IPS-18a (cell line): ENCODE measurements at regions not wholly inside any gene's neighbourhood (a gene's known extent, or its start where the extent isn't known, plus 50 kb on each side); places are given as distances from the start of the nearest gene placed in this dataset.

Experiments
- H3K27ac ChIP-seq: one replicate; pipeline ENCODE4 v1.5.1; 2013; ENCODE audit warnings: low read length
- H3K27me3 ChIP-seq: one replicate; pipeline ENCODE4 v1.6.1; 2013; ENCODE audit warnings: mild to moderate bottlenecking, low read length; ENCODE audit not compliant: control insufficient read depth, insufficient read depth
- H3K36me3 ChIP-seq: one replicate; pipeline ENCODE4 v1.6.1; 2013; ENCODE audit warnings: low read depth, low read length; ENCODE audit not compliant: control insufficient read depth
- H3K4me1 ChIP-seq: one replicate; pipeline ENCODE4 v1.6.1; 2013; ENCODE audit warnings: low read depth, low read length; ENCODE audit not compliant: control insufficient read depth
- H3K4me3 ChIP-seq: one replicate; pipeline ENCODE4 v1.5.1; 2013; ENCODE audit warnings: low read length
- H3K9ac ChIP-seq: one replicate; pipeline ENCODE4 v1.6.1; 2013; ENCODE audit warnings: mild to moderate bottlenecking, low read length, moderate library complexity
- H3K9me3 ChIP-seq: one replicate; pipeline ENCODE4 v1.6.1; 2013; ENCODE audit warnings: low read depth, low read length; ENCODE audit not compliant: control insufficient read depth

DNA sequence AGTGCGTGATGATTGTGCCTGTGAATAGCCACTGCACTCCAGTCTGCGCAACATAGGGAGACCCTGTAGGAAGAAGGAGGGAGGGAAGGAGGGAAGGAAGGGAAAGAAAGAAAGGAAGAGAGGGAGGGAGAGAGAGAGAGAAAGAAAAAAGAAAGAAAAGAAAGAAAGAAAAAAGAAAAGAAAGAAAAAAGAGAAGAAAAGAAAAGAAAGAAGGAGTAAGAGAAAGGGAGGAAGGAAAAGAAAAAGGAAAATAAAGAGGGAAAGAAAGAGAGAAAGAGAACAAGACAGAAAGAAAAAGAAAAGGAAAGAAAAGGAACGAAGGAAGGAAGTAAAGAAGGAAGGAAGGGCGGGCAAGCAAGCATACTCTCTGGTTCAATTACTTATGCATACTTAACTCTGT is 112.9 kb upstream of the ANK3 start:
- H3K27ac ChIP-seq: no peak overlapping the region
- H3K27me3 ChIP-seq: no peaks in the 10 kb centered on the region
- no peaks in the 10 kb centered on the region for H3K9me3 ChIP-seq
- no peak overlapping the region for H3K4me3 ChIP-seq
- no peaks in the 10 kb centered on the region for H3K36me3 ChIP-seq
- no peak overlapping the region for H3K9ac ChIP-seq
- H3K4me1 ChIP-seq: no peaks in the 10 kb centered on the region

DNA sequence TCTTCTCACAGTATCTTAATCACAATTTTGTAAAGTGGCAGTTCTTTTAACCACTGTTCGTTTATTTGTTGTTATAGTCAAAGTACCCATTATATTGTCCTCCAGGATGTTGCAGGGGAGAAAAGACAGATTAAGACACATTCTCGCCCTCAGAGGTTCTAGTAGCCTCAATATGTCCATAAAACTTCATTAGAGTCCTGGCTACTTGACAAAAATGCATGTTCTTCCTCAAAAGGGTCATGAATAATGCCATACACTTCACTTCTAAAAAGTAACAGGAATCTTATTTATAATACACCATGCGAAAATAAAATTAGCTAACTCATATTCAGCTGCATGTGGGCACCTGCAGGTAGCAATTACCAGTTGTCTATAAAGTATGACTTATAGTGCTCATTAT is 109.3 kb upstream of the ANK3 start:
- no peaks in the 10 kb centered on the region for H3K9me3 ChIP-seq
- H3K27ac ChIP-seq: no peak overlapping the region
- no peaks in the 10 kb centered on the region for H3K4me1 ChIP-seq
- no peaks in the 10 kb centered on the region for H3K36me3 ChIP-seq
- no peak overlapping the region for H3K4me3 ChIP-seq
- H3K27me3 ChIP-seq: no peaks in the 10 kb centered on the region
- no peak overlapping the region for H3K9ac ChIP-seq

GRCh38 chr10:60497364-60497763 is 107.7 kb upstream of the ANK3 start:
- Histone ChIP-seq H3K4me3 (no peak overlapping the region), H3K9ac (no peak overlapping the region), H3K4me1 (no peaks in the 10 kb centered on the region), H3K36me3 (no peaks in the 10 kb centered on the region), H3K27me3 (no peaks in the 10 kb centered on the region), H3K9me3 (no peaks in the 10 kb centered on the region), H3K27ac (no peak overlapping the region)

DNA sequence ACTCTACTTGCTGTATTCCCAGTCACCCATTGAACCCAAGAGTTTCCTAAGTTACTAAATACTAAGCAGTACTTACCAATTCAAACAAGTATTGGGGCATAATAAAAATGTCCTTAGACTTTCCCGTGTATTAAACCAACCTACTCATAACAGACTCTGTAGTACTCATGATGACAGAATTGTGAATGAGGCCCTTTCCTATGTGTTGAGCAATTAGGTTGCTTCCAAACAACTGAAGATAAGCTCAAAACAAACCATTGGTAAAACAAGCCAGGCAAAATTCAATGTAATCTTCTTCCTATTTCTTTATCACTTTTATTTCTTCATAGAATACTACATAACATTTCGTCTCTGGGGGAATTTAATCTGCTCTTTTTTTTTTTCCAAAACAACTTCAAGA is 106.5 kb upstream of the ANK3 start:
- Histone ChIP-seq H3K4me3 (no peak overlapping the region), H3K27ac (no peak overlapping the region), H3K27me3 (no peaks in the 10 kb centered on the region), H3K36me3 (no peaks in the 10 kb centered on the region), H3K4me1 (no peaks in the 10 kb centered on the region), H3K9ac (no peak overlapping the region), H3K9me3 (no peaks in the 10 kb centered on the region)

- no peak overlapping the region for H3K4me3 ChIP-seq
- no peak overlapping the region for H3K27ac ChIP-seq
- H3K9me3 ChIP-seq: no peaks in the 10 kb centered on the region
- no peak overlapping the region for H3K9ac ChIP-seq
- H3K36me3 ChIP-seq: no peaks in the 10 kb centered on the region
- no peaks in the 10 kb centered on the region for H3K27me3 ChIP-seq
- H3K4me1 ChIP-seq: no peaks in the 10 kb centered on the region
Observed at GRCh38 chr10:60495338-60496055, 105.8 kb upstream of the ANK3 start.

DNA sequence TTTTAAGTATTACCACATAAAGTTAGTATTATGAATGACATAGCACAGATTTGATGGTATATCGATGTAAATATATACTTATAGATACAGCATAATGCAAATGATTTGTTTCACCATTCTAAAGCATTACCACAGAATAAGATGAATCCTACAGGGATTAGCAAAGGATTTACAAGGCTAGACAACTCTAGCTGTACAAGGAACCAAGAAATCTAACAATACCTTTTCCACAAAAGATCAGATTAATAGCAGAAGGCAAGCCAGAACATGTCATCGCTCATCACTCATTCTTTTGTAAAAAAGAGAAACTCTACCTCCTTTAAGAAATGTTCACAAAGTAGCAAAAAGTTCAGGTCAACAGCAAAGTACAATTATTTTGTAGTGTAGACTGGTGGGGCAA is 105.1 kb upstream of the ANK3 start:
- Histone ChIP-seq H3K4me3 (no peak overlapping the region), H3K9me3 (no peaks in the 10 kb centered on the region), H3K27ac (no peak overlapping the region), H3K36me3 (no peaks in the 10 kb centered on the region), H3K4me1 (no peaks in the 10 kb centered on the region), H3K27me3 (no peaks in the 10 kb centered on the region), H3K9ac (no peak overlapping the region)

DNA sequence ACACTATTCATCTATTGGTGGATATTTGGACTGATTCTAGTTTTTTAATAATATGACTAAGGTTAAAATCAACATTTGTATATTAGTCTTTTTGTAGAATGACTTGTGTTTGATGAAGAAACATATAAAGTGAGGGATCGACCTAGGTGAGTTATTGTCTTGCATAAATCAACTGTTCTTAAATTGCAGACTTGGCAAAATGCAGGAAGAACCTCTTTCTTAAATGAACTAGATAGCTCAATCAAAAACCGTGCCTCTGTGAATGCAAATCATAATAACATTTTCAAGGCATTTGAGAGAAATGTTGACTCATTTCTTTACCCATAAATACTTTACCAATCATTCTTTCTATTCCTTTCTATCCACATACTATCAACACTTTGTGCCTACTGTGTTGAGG is 101.5 kb upstream of the ANK3 start:
- no peak overlapping the region for H3K27ac ChIP-seq
- no peaks in the 10 kb centered on the region for H3K36me3 ChIP-seq
- no peaks in the 10 kb centered on the region for H3K4me1 ChIP-seq
- H3K4me3 ChIP-seq: no peak overlapping the region
- no peak overlapping the region for H3K9ac ChIP-seq
- no peaks in the 10 kb centered on the region for H3K9me3 ChIP-seq
- no peaks in the 10 kb centered on the region for H3K27me3 ChIP-seq

DNA sequence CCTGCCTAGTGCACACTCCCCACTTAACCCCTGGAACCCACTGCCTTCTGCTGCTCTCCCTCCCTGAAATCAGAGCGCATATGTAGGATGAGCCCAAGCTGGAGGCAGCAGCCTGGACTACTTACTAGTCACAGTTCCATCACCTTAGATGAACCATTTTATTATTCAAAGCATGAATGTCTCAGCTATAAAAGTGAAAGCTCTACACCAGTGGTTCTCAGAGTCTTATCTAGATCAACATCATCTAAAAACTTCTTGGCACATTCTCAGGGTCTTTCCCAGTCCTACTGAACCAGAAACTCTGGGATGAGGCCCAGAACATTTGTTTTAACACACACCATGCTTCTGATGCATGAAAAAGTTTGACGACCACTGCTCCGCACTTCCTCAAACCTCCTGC is 100.3 kb upstream of the ANK3 start:
- no peaks in the 10 kb centered on the region for H3K36me3 ChIP-seq
- H3K9ac ChIP-seq: no peak overlapping the region
- H3K4me3 ChIP-seq: no peak overlapping the region
- H3K27ac ChIP-seq: no peak overlapping the region
- no peaks in the 10 kb centered on the region for H3K9me3 ChIP-seq
- no peaks in the 10 kb centered on the region for H3K27me3 ChIP-seq
- no peaks in the 10 kb centered on the region for H3K4me1 ChIP-seq

DNA sequence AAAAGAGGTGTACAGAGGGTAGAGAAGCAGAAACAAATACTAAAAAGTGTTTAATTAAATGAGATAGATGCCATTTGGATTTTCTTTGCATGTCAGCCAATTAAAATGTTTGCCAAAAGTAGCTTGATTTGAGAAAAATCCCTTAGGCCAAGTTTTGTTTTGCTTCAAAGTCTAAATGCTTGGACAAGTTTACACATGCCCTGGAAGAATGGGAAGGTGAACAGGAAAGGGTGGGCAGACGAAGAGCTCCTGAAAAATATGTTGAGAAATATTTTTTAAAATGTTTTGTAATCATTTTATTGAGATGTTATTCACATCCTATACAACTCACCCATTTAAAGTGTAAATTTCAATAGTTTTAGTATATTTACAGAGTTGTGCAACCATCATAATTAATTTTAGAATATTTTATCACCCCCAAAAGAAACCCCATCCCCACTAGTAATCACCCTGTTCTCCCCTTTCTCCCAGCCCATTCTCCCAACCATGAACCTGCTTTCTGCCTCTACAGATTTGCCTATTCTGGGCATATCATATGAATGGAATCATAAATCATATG is 98.5 kb upstream of the ANK3 start:
- no peaks in the 10 kb centered on the region for H3K9me3 ChIP-seq
- H3K27me3 ChIP-seq: no peaks in the 10 kb centered on the region

DNA sequence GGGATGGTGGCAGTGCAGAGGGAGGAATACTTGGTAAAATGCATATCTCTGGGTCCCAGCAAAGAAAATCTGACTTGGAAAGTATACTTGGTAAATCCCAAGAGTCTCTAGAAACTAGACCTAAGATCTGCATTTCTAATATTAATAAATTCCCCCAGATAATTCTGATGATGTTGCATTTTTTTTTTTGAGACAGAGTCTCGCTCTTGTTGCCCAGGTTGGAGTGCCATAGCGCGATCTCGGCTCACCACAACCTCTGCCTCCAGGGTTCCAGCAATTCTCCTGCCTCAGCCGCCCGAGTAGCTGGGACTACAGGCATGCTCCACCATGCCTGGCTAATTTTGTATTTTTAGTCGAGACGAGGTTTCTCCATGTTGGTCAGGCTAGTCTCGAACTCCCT is 97.9 kb upstream of the ANK3 start:
- H3K4me3 ChIP-seq: no peak overlapping the region
- no peak overlapping the region for H3K27ac ChIP-seq
- H3K4me1 ChIP-seq: no peaks in the 10 kb centered on the region
- no peaks in the 10 kb centered on the region for H3K9me3 ChIP-seq
- no peaks in the 10 kb centered on the region for H3K27me3 ChIP-seq
- no peak overlapping the region for H3K9ac ChIP-seq
- H3K36me3 ChIP-seq: no peaks in the 10 kb centered on the region

More for the DNA sequence above, 98.5 kb upstream of the ANK3 start:
- H3K27ac ChIP-seq: no peak overlapping the region
- no peak overlapping the region for H3K4me3 ChIP-seq
- H3K4me1 ChIP-seq: no peaks in the 10 kb centered on the region
- H3K36me3 ChIP-seq: no peaks in the 10 kb centered on the region
- no peak overlapping the region for H3K9ac ChIP-seq

- Histone ChIP-seq H3K9me3 (no peaks in the 10 kb centered on the region), H3K36me3 (no peaks in the 10 kb centered on the region), H3K9ac (no peak overlapping the region), H3K27ac (no peak overlapping the region), H3K4me3 (no peak overlapping the region), H3K27me3 (no peaks in the 10 kb centered on the region), H3K4me1 (no peaks in the 10 kb centered on the region)
Observed at GRCh38 chr10:60485025-60485424, 95.3 kb upstream of the ANK3 start.

- Histone ChIP-seq H3K9me3 (no peaks in the 10 kb centered on the region), H3K36me3 (no peaks in the 10 kb centered on the region), H3K4me1 (peaks cover 8% of the 10 kb centered on the region), H3K27ac (no peak overlapping the region), H3K9ac (no peak overlapping the region), H3K4me3 (no peak overlapping the region), H3K27me3 (no peaks in the 10 kb centered on the region)
Observed at GRCh38 chr10:60480865-60481563, 91.3 kb upstream of the ANK3 start.
